ENCODE measurements at regions not wholly inside any gene's neighbourhood (a gene's known extent, or its start where the extent isn't known, plus 50 kb on each side); places are given as distances from the start of the nearest gene placed in this dataset.

GRCh38 chr1:162928141-162928540 lies 67.2 kb upstream of the CCDC190 start:
- no peak for TF ChIP-seq CTCF (conservative IDR thresholded peaks at IDR 0.05; ENCODE audit: low read depth)
- no peak for DNase-seq (ENCODE audit: low spot score)
- POLR2A ChIA-PET (ENCODE audit: low non-redundant PET): no interaction called here
- CTCF ChIA-PET: no interaction called here
- no peak overlapping the region for H3K27ac ChIP-seq

- no peak overlapping the region for H3K27ac ChIP-seq
- no peak for TF ChIP-seq CTCF (conservative IDR thresholded peaks at IDR 0.05; ENCODE audit: low read depth)
- ChIA-PET POLR2A (ENCODE audit: low non-redundant PET) (no interaction called here), CTCF (interaction anchor here (1.0 kb wide), 1 partner anchor 248 kb away, joined by 4 read pairs; no protein-coding TSS in a partner anchor)
- no peak for DNase-seq (ENCODE audit: low spot score)
Measured at GRCh38 chr1:162927421-162927820, 66.4 kb upstream of the CCDC190 start.

GRCh38 chr1:162926906-162927305 lies 65.9 kb upstream of the CCDC190 start:
- TF ChIP-seq CTCF (conservative IDR thresholded peaks at IDR 0.05; ENCODE audit: low read depth): no peak
- ChIA-PET CTCF (interaction anchor here (1.0 kb wide), 1 partner anchor 248 kb away, joined by 4 read pairs; no protein-coding TSS in a partner anchor), POLR2A (ENCODE audit: low non-redundant PET) (no interaction called here)
- no peak for DNase-seq (ENCODE audit: low spot score)
- no peak overlapping the region for H3K27ac ChIP-seq

- TF ChIP-seq CTCF (conservative IDR thresholded peaks at IDR 0.05; ENCODE audit: low read depth): no peak
- ChIA-PET POLR2A (ENCODE audit: low non-redundant PET) (no interaction called here), CTCF (interaction anchor here (0.6 kb wide), 1 partner anchor 1679 kb away, joined by 3 read pairs; no protein-coding TSS in a partner anchor)
- no peak overlapping the region for H3K27ac ChIP-seq
- no peak for DNase-seq (ENCODE audit: low spot score)
Measured at GRCh38 chr1:162924179-162924578, 63.2 kb upstream of the CCDC190 start.

- ChIA-PET CTCF (interaction anchor here (0.9 kb wide), 1 partner anchor 69 kb away, joined by 3 read pairs; no protein-coding TSS in a partner anchor), POLR2A (ENCODE audit: low non-redundant PET) (no interaction called here)
- H3K27ac ChIP-seq: no peak overlapping the region
- DNase-seq (ENCODE audit: low spot score): no peak
- TF ChIP-seq CTCF (conservative IDR thresholded peaks at IDR 0.05; ENCODE audit: low read depth): no peak
Measured at GRCh38 chr1:162922201-162922600, 61.2 kb upstream of the CCDC190 start.

- no peak for DNase-seq (ENCODE audit: low spot score)
- TF ChIP-seq CTCF (conservative IDR thresholded peaks at IDR 0.05; ENCODE audit: low read depth): no peak
- POLR2A ChIA-PET (ENCODE audit: low non-redundant PET): no interaction called here
- CTCF ChIA-PET: no interaction called here
- no peak overlapping the region for H3K27ac ChIP-seq
Measured at GRCh38 chr1:162921311-162921710, 60.3 kb upstream of the CCDC190 start.

GRCh38 chr1:162919034-162919433 lies 58.1 kb upstream of the CCDC190 start:
- no peak for TF ChIP-seq CTCF (conservative IDR thresholded peaks at IDR 0.05; ENCODE audit: low read depth)
- DNase-seq (ENCODE audit: low spot score): no peak
- ChIA-PET CTCF (no interaction called here), POLR2A (ENCODE audit: low non-redundant PET) (no interaction called here)
- no peak overlapping the region for H3K27ac ChIP-seq
